Suprapubic skin (tissue), 3 donors: ENCODE measurements at regions not wholly inside any gene's neighbourhood (a gene's known extent, or its start where the extent isn't known, plus 50 kb on each side); places are given as distances from the start of the nearest gene placed in this dataset.

Source experiments
- CTCF ChIP-seq, 2 donors: fragments of 200-600 bp in 1 of 2; fragments of 450-650 bp in 1 of 2; sonication (generic) in 1 of 2; IDR thresholded peaks; one replicate each; pipeline ENCODE4 v1.5.1; 2016 to 2019; ENCODE audit warnings: antibody characterized with exemption in 2 of 2, mild to moderate bottlenecking in 1 of 2, moderate library complexity in 1 of 2
- POLR2AphosphoS5 ChIP-seq, 3 donors: sonication (generic); formaldehyde crosslinking; IDR thresholded peaks; one replicate each; pipeline ENCODE4 v1.6.1; 2017; ENCODE audit warnings: antibody characterized with exemption in 3 of 3

DNA sequence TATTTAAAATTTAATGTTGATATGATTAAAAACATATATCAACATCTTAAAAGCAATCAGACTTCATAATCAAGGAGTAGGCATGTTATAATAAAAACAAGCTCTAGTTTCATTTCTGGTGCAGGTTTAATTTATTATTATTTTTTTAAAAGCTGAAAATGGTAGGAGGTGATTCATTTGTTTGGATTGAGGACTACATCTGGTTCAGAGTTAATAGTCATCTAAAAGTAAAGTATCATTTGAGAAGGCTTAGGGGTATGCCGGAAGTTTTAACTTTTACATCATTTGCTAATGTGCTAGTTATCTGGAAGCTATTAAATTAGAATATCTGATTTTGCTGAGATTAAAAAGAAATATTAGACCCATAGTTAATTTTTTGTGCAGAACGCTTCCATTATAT lies 169.5 kb upstream of the LAMA2 start:
- TF ChIP-seq POLR2AphosphoS5 (IDR thresholded peaks at IDR 0.05) (no peak), CTCF (IDR thresholded peaks at IDR 0.05) (no peak)
